ENCODE measurements at regions not wholly inside any gene's neighbourhood (a gene's known extent, or its start where the extent isn't known, plus 50 kb on each side); places are given as distances from the start of the nearest gene placed in this dataset.
"Not testable (repeated sequence)": the region's sequence is repeated elsewhere in the genome, so short reads cannot be mapped to it uniquely, and the experiment has no call there.

DNA sequence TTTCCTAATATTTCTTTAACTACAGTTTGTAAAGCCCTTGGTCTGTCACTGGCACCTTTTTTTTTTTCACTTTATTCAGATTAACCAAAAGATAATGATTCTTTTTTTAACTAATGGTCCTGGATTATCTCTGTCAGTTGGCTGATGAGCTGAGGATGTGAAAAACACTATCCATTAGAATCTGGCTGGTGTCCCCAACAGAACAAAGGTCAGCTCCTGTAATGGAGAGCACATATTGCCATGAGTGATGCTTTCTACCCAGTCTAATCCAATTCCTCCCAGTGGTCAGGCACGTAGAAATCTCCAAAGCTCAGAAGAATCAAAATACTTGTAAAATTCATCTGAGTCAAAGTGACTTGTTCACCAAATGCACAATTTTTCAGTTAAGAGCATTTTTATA lies 491.7 kb upstream of the PIK3R1 start:
- no peaks in the 10 kb centered on the region for H3K79me2 ChIP-seq (ENCODE audit: control insufficient read depth, insufficient read depth, low read length)
- no peak overlapping the region for H3K9ac ChIP-seq (ENCODE audit: control insufficient read depth, extremely low read depth, insufficient read depth, low read length)
- no peak overlapping the region for H3K4me3 ChIP-seq (ENCODE audit: control insufficient read depth in 2 of 3, extremely low read depth in 1 of 3, insufficient read depth in 2 of 3, low read depth in 1 of 3, low read length in 3 of 3)
- TF ChIP-seq EZH2 (IDR thresholded peaks at IDR 0.05; ENCODE audit: low read length) (no peak), CTCF (optimal IDR thresholded peaks at IDR 0.05 in 1 of 3, IDR thresholded peaks at IDR 0.05 in 1 of 3, conservative IDR thresholded peaks at IDR 0.05 in 1 of 3; ENCODE audit: extremely low read depth in 1 of 3, insufficient read depth in 2 of 3, low read length in 3 of 3) (no peak)
- no peaks in the 10 kb centered on the region for H3K9me3 ChIP-seq (ENCODE audit: control insufficient read depth, low read depth, low read length)
- H3K36me3 ChIP-seq (ENCODE audit: control insufficient read depth in 2 of 2, extremely low read depth in 1 of 2, insufficient read depth in 2 of 2, low read length in 2 of 2): no peaks in the 10 kb centered on the region
- no peak for DNase-seq (ENCODE audit: low read depth, low spot score)
- H3K27ac ChIP-seq (ENCODE audit: control insufficient read depth, insufficient read depth, low read length): no peak overlapping the region
- H3K4me2 ChIP-seq (ENCODE audit: control insufficient read depth, extremely low read depth, insufficient read depth, low read depth, low read length): no peak overlapping the region
- no peaks in the 10 kb centered on the region for H3K9me1 ChIP-seq (ENCODE audit: control insufficient read depth, extremely low read depth, insufficient read depth, low read length)
- no peak for FAIRE-seq
- H3K27me3 ChIP-seq (ENCODE audit: control insufficient read depth, extremely low read depth, insufficient read depth, low read length): no peaks in the 10 kb centered on the region
- H4K20me1 ChIP-seq (ENCODE audit: control insufficient read depth, extremely low read depth, insufficient read depth, low read length): no peaks in the 10 kb centered on the region
- H3K4me1 ChIP-seq (ENCODE audit: control insufficient read depth, extremely low read depth, insufficient read depth, low read length): no peaks in the 10 kb centered on the region
- dilution Hi-C loops (cut with MboI; ENCODE audit: extremely low pct_ligation_motif_present, low sequenced_read_pairs): no loop called here
- no peak overlapping the region for H2AFZ ChIP-seq (ENCODE audit: control insufficient read depth, low read length)

DNA sequence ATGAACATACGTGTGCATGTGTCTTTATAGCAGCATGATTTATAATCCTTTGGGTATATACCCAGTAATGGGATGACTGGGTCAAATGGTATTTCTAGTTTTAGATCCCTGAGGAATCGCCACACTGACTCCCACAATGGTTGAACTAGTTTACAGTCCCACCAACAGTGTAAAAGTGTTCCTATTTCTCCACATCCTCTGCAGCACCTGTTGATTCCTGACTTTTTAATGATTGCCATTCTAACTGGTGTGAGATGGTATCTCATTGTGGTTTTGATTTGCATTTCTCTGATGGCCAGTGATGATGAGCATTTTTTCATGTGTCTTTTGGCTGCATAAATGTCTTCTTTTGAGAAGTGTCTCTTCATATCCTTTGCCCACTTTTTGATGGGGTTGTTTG lies 493.0 kb upstream of the PIK3R1 start:
- H3K27ac ChIP-seq (ENCODE audit: control insufficient read depth, insufficient read depth, low read length); DNase-seq (ENCODE audit: low read depth, low spot score); H3K4me1 ChIP-seq (ENCODE audit: control insufficient read depth, extremely low read depth, insufficient read depth, low read length); H3K4me2 ChIP-seq (ENCODE audit: control insufficient read depth, extremely low read depth, insufficient read depth, low read depth, low read length); H3K36me3 ChIP-seq (ENCODE audit: control insufficient read depth in 2 of 2, extremely low read depth in 1 of 2, insufficient read depth in 2 of 2, low read length in 2 of 2); H4K20me1 ChIP-seq (ENCODE audit: control insufficient read depth, extremely low read depth, insufficient read depth, low read length); H3K9me1 ChIP-seq (ENCODE audit: control insufficient read depth, extremely low read depth, insufficient read depth, low read length); FAIRE-seq; H3K79me2 ChIP-seq (ENCODE audit: control insufficient read depth, insufficient read depth, low read length); dilution Hi-C loops (cut with MboI; ENCODE audit: extremely low pct_ligation_motif_present, low sequenced_read_pairs); H3K9me3 ChIP-seq (ENCODE audit: control insufficient read depth, low read depth, low read length); H3K4me3 ChIP-seq (ENCODE audit: control insufficient read depth in 2 of 3, extremely low read depth in 1 of 3, insufficient read depth in 2 of 3, low read depth in 1 of 3, low read length in 3 of 3); H2AFZ ChIP-seq (ENCODE audit: control insufficient read depth, low read length); H3K9ac ChIP-seq (ENCODE audit: control insufficient read depth, extremely low read depth, insufficient read depth, low read length); H3K27me3 ChIP-seq (ENCODE audit: control insufficient read depth, extremely low read depth, insufficient read depth, low read length): not testable (repeated sequence)

- Histone ChIP-seq H2AFZ (ENCODE audit: control insufficient read depth, low read length) (no peak overlapping the region), H3K9me3 (ENCODE audit: control insufficient read depth, low read depth, low read length) (no peaks in the 10 kb centered on the region), H3K9me1 (ENCODE audit: control insufficient read depth, extremely low read depth, insufficient read depth, low read length) (no peaks in the 10 kb centered on the region), H3K9ac (ENCODE audit: control insufficient read depth, extremely low read depth, insufficient read depth, low read length) (no peak overlapping the region), H3K4me1 (ENCODE audit: control insufficient read depth, extremely low read depth, insufficient read depth, low read length) (no peaks in the 10 kb centered on the region), H3K79me2 (ENCODE audit: control insufficient read depth, insufficient read depth, low read length) (no peaks in the 10 kb centered on the region), H4K20me1 (ENCODE audit: control insufficient read depth, extremely low read depth, insufficient read depth, low read length) (no peaks in the 10 kb centered on the region), H3K4me2 (ENCODE audit: control insufficient read depth, extremely low read depth, insufficient read depth, low read depth, low read length) (no peak overlapping the region), H3K27ac (ENCODE audit: control insufficient read depth, insufficient read depth, low read length) (no peak overlapping the region), H3K36me3 (ENCODE audit: control insufficient read depth in 2 of 2, extremely low read depth in 1 of 2, insufficient read depth in 2 of 2, low read length in 2 of 2) (no peaks in the 10 kb centered on the region), H3K4me3 (ENCODE audit: control insufficient read depth in 2 of 3, extremely low read depth in 1 of 3, insufficient read depth in 2 of 3, low read depth in 1 of 3, low read length in 3 of 3) (no peak overlapping the region), H3K27me3 (ENCODE audit: control insufficient read depth, extremely low read depth, insufficient read depth, low read length) (no peaks in the 10 kb centered on the region)
- TF ChIP-seq EZH2 (IDR thresholded peaks at IDR 0.05; ENCODE audit: low read length) (no peak), CTCF (optimal IDR thresholded peaks at IDR 0.05 in 1 of 3, IDR thresholded peaks at IDR 0.05 in 1 of 3, conservative IDR thresholded peaks at IDR 0.05 in 1 of 3; ENCODE audit: extremely low read depth in 1 of 3, insufficient read depth in 2 of 3, low read length in 3 of 3) (no peak)
- DNase-seq (ENCODE audit: low read depth, low spot score) (no peak), FAIRE-seq (no peak)
- dilution Hi-C loops (cut with MboI; ENCODE audit: extremely low pct_ligation_motif_present, low sequenced_read_pairs): no loop called here
Observed at GRCh38 chr5:67720162-67720772, 495.3 kb upstream of the PIK3R1 start.
